ENCODE measurements at regions not wholly inside any gene's neighbourhood (a gene's known extent, or its start where the extent isn't known, plus 50 kb on each side); places are given as distances from the start of the nearest gene placed in this dataset.
A peak's percentile ranks its signal among the peaks of the same experiment; 100 is the strongest.

GRCh38 chr3:194987571-194988494 is 283.1 kb downstream of the XXYLT1 start:
- no peaks in the 10 kb centered on the region for H3K27me3 ChIP-seq
- H3K27ac ChIP-seq = no peak overlapping the region
- H3K4me1 ChIP-seq = peaks cover 3 to 4% of the 10 kb centered on the region in 2 donors
- intact Hi-C loops (cut with DNase I) = no loop called here
- H3K9me3 ChIP-seq = no peaks in the 10 kb centered on the region
- DNase-seq (ENCODE audit: low spot score in 2 of 2) = no peak
- TF ChIP-seq, protein P1, sequence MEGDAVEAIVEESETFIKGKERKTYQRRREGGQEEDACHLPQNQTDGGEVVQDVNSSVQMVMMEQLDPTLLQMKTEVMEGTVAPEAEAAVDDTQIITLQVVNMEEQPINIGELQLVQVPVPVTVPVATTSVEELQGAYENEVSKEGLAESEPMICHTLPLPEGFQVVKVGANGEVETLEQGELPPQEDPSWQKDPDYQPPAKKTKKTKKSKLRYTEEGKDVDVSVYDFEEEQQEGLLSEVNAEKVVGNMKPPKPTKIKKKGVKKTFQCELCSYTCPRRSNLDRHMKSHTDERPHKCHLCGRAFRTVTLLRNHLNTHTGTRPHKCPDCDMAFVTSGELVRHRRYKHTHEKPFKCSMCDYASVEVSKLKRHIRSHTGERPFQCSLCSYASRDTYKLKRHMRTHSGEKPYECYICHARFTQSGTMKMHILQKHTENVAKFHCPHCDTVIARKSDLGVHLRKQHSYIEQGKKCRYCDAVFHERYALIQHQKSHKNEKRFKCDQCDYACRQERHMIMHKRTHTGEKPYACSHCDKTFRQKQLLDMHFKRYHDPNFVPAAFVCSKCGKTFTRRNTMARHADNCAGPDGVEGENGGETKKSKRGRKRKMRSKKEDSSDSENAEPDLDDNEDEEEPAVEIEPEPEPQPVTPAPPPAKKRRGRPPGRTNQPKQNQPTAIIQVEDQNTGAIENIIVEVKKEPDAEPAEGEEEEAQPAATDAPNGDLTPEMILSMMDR (IDR thresholded peaks at IDR 0.05) = no peak
- H3K36me3 ChIP-seq = no peaks in the 10 kb centered on the region
- H3K4me3 ChIP-seq = no peak overlapping the region

DNA sequence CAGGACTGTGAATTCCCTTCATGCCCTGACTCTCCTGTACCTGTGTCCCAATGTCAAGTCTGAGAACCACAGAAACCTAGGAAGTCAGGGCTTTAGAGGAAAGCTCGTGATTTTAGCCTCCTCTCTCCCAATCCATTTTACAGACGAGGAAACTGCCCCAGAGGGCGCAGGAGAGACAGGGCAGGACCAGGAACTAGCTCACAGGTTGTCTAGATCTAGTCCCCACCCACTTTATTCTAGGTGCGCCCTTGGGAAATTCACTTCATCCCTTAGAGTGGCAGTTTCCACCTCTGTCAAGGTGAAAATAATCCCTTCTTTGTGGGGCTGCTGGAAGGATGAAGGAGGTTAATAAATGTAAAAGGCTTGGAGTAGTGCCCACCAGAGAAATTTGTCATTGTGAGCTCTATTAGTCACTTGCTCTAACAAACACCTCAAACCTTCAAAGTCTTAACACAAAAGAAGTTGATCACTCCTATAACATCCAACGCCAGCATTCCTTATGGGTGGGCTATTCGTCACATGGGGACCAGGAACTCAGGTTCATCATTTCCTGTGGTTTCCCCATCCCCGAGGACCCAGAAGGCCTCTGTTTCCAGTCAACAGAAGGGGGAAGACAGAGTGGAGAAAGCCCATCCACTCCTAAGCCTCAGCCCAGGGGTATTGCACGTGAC is 282.3 kb downstream of the XXYLT1 start:
- no peak overlapping the region for H3K27ac ChIP-seq
- no peaks in the 10 kb centered on the region for H3K27me3 ChIP-seq
- H3K9me3 ChIP-seq = no peaks in the 10 kb centered on the region
- H3K36me3 ChIP-seq = no peaks in the 10 kb centered on the region
- DNase-seq (ENCODE audit: low spot score in 2 of 2) = no peak
- intact Hi-C loops (cut with DNase I) = no loop called here
- peaks cover 3 to 4% of the 10 kb centered on the region in 2 donors for H3K4me1 ChIP-seq
- TF ChIP-seq, protein P1 (IDR thresholded peaks at IDR 0.05) = no peak
- no peak overlapping the region for H3K4me3 ChIP-seq

- peaks cover 3 to 4% of the 10 kb centered on the region in 2 donors for H3K4me1 ChIP-seq
- no peaks in the 10 kb centered on the region for H3K27me3 ChIP-seq
- intact Hi-C loops (cut with DNase I) = no loop called here
- H3K4me3 ChIP-seq = no peak overlapping the region
- no peaks in the 10 kb centered on the region for H3K36me3 ChIP-seq
- H3K27ac ChIP-seq = no peak overlapping the region
- DNase-seq (ENCODE audit: low spot score in 2 of 2) = no peak
- H3K9me3 ChIP-seq = no peaks in the 10 kb centered on the region
- TF ChIP-seq, protein P1 (IDR thresholded peaks at IDR 0.05) = no peak
These were observed 281.7 kb downstream of the XXYLT1 start for GRCh38 chr3:194989241-194989640.

GRCh38 chr3:194990454-194991337 is 280.3 kb downstream of the XXYLT1 start:
- no peaks in the 10 kb centered on the region for H3K9me3 ChIP-seq
- no peaks in the 10 kb centered on the region for H3K27me3 ChIP-seq
- DNase-seq (ENCODE audit: low spot score in 2 of 2) = peak in 1 of 2 donors; percentile 7
- TF ChIP-seq, protein P1 (IDR thresholded peaks at IDR 0.05) = no peak
- no peaks in the 10 kb centered on the region for H3K4me1 ChIP-seq
- H3K27ac ChIP-seq = no peak overlapping the region
- H3K36me3 ChIP-seq = no peaks in the 10 kb centered on the region
- no peak overlapping the region for H3K4me3 ChIP-seq
- intact Hi-C loops (cut with DNase I) = no loop called here

DNA sequence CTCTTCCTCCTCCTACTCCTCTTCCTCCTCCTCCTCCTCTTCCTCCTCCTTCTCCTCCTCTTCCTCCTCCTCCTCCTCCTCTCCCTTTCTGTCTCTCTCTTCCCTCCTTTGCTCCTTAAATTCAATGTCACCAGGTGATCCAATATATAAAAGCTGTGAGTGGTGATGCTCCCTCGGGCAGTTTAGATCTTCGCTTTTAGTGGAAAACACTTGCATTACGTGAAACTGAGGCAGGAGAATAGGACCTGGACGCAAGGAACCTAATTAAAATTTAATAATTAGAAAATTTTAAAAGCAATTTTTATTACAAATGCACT is 279.7 kb downstream of the XXYLT1 start:
- DNase-seq (ENCODE audit: low spot score in 2 of 2) = peak in 1 of 2 donors; percentile 9
- intact Hi-C loops (cut with DNase I) = no loop called here
- no peaks in the 10 kb centered on the region for H3K27me3 ChIP-seq
- H3K4me3 ChIP-seq = no peak overlapping the region
- no peaks in the 10 kb centered on the region for H3K4me1 ChIP-seq
- no peaks in the 10 kb centered on the region for H3K9me3 ChIP-seq
- no peak overlapping the region for H3K27ac ChIP-seq
- no peaks in the 10 kb centered on the region for H3K36me3 ChIP-seq
- TF ChIP-seq, protein P1 (IDR thresholded peaks at IDR 0.05) = no peak

Data from ascending aorta (tissue), 2 donors.